ENCODE measurements at regions not wholly inside any gene's neighbourhood (a gene's known extent, or its start where the extent isn't known, plus 50 kb on each side); places are given as distances from the start of the nearest gene placed in this dataset.

DNA sequence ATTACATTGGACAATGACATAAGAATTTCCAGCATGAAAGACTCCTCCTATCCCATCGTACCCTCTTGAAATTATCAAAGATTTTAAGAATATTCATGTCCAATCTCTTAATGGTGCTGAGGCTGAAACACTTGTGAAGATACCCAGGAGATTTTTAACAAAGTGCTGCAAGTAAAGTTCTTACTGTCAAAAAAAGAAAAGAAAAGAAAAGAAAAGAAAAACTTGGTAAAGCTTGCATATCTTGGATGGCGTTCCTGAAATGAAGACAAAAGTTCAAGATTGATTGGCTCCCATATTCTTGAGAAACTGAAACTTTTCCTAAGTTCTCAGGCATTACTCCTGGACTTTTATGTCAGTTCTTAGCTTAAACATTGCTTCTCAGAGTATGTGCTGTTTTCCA, 1010.5 kb upstream of the PIK3C3 start:
- H3K4me3 ChIP-seq (ENCODE audit: low read depth, low read length) = no peak overlapping the region
- H3K27me3 ChIP-seq (ENCODE audit: control insufficient read depth, insufficient read depth, low read length) = no peaks in the 10 kb centered on the region
- DNase-seq (ENCODE audit: low read depth) (no peak), FAIRE-seq (no peak)
- H3K36me3 ChIP-seq (ENCODE audit: control insufficient read depth, insufficient read depth, low read length) = no peaks in the 10 kb centered on the region
- TF ChIP-seq, protein P1, sequence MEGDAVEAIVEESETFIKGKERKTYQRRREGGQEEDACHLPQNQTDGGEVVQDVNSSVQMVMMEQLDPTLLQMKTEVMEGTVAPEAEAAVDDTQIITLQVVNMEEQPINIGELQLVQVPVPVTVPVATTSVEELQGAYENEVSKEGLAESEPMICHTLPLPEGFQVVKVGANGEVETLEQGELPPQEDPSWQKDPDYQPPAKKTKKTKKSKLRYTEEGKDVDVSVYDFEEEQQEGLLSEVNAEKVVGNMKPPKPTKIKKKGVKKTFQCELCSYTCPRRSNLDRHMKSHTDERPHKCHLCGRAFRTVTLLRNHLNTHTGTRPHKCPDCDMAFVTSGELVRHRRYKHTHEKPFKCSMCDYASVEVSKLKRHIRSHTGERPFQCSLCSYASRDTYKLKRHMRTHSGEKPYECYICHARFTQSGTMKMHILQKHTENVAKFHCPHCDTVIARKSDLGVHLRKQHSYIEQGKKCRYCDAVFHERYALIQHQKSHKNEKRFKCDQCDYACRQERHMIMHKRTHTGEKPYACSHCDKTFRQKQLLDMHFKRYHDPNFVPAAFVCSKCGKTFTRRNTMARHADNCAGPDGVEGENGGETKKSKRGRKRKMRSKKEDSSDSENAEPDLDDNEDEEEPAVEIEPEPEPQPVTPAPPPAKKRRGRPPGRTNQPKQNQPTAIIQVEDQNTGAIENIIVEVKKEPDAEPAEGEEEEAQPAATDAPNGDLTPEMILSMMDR (IDR thresholded peaks at IDR 0.05; ENCODE audit: insufficient read depth, low read length, severe bottlenecking) = no peak

DNA sequence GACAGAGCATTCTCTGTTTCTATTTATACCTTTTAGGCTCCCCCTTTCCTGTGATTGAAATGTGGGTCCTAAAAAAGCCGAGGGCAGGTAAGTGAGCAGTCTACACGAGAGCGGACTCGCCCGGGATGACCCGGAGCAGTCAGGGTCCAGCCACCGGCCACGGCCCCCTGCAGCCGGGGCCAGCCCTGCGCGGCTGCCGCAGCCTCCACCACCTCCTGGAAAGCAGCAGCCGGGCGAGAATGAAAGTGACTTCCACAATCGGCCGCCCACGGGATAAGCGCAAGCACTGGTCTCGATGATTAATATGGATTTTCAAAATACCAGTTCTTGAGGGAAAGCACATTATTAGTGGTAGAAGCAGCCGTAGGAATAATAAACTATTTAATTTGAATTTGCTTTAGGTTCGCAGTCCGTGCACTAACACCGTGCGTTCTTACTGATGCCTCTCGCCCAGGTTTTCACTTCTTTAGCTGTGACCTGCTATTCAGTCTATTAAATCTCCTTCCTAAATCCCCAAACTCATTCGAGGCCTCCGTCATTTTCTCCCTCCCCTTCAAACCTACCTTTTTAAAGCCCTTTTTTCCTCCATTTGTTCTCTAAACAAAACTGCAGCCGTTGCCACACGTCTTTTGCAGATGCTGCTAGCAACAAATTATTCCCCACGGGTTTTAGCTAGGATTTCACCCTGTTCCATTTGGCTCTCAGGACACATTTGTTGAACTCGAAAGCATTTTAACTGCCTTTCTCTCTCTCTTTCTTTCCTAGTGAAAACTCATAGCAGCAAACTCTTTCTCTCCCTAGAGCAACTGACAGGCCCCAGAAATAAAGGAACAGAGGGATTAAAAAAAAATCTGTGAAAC, 1015.1 kb upstream of the PIK3C3 start:
- TF ChIP-seq, protein P1 (IDR thresholded peaks at IDR 0.05; ENCODE audit: insufficient read depth, low read length, severe bottlenecking) = no peak
- no peaks in the 10 kb centered on the region for H3K36me3 ChIP-seq (ENCODE audit: control insufficient read depth, insufficient read depth, low read length)
- no peak for DNase-seq (ENCODE audit: low read depth)
- no peak for FAIRE-seq
- no peaks in the 10 kb centered on the region for H3K27me3 ChIP-seq (ENCODE audit: control insufficient read depth, insufficient read depth, low read length)
- no peak overlapping the region for H3K4me3 ChIP-seq (ENCODE audit: low read depth, low read length)

DNA sequence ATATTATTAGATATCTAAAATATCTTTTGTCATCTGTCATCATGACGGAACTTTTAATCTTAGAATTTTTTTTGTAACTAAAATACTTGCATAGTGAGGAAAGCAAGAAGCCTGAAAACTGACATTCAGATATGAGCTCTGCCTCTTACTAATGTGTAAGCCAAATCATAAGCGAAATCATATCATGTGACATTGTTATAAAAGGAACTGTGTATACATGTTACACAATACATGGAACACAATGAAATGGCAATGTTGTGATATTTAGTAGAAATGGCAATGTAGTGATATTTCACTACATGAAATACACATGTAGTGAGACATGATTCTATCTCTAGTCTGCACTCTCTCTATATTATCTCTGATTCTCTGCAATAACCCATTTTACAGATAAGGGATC, 1016.4 kb upstream of the PIK3C3 start:
- DNase-seq (ENCODE audit: low read depth) (no peak), FAIRE-seq (no peak)
- no peak overlapping the region for H3K4me3 ChIP-seq (ENCODE audit: low read depth, low read length)
- H3K36me3 ChIP-seq (ENCODE audit: control insufficient read depth, insufficient read depth, low read length) = no peaks in the 10 kb centered on the region
- TF ChIP-seq, protein P1 (IDR thresholded peaks at IDR 0.05; ENCODE audit: insufficient read depth, low read length, severe bottlenecking) = no peak
- no peaks in the 10 kb centered on the region for H3K27me3 ChIP-seq (ENCODE audit: control insufficient read depth, insufficient read depth, low read length)

DNA sequence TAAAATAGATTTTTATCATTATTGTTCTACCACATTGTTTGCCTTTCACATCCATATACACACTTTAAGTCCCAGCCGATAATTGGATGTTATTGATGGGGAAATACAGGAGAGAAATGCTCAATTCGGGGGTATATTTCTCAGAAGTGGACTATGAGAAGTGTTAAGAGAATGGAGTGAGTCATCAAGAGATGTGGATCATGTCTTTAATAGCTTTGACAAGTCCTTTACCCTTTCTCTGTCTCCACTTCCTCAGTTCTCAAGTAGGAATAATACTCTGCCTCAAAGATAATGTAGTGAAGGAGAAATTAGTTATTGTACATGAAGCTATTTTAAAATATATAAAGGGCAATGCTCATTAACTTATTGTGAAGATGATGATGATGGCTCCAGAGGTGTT, 1017.6 kb upstream of the PIK3C3 start:
- DNase-seq (ENCODE audit: low read depth) = peak; percentile 22
- FAIRE-seq = no peak
- H3K36me3 ChIP-seq (ENCODE audit: control insufficient read depth, insufficient read depth, low read length) = no peaks in the 10 kb centered on the region
- TF ChIP-seq, protein P1 (IDR thresholded peaks at IDR 0.05; ENCODE audit: insufficient read depth, low read length, severe bottlenecking) = no peak
- no peaks in the 10 kb centered on the region for H3K27me3 ChIP-seq (ENCODE audit: control insufficient read depth, insufficient read depth, low read length)
- no peak overlapping the region for H3K4me3 ChIP-seq (ENCODE audit: low read depth, low read length)

DNA sequence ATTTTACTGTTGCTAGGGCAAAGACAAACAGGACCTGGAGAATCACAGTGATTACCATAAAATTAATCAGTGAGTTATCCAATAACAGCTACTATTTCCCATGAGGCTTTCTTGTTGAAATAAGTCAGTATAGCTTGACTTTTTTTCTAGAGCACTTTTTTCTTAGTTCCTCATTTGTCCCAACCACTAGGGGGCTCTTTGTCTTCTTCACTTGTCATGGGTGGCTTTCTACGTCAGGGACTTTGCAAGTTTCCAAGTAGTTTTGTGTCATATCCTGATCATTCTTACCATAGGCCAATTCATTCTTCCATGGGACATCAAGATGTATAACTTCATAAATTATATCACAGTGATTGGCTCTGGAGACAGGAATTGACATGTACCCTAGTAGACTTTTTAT, 1019.6 kb upstream of the PIK3C3 start:
- no peaks in the 10 kb centered on the region for H3K36me3 ChIP-seq (ENCODE audit: control insufficient read depth, insufficient read depth, low read length)
- FAIRE-seq (no peak), DNase-seq (ENCODE audit: low read depth) (peak; percentile 34)
- TF ChIP-seq, protein P1 (IDR thresholded peaks at IDR 0.05; ENCODE audit: insufficient read depth, low read length, severe bottlenecking) = peak; percentile 46
- H3K4me3 ChIP-seq (ENCODE audit: low read depth, low read length) = no peak overlapping the region
- H3K27me3 ChIP-seq (ENCODE audit: control insufficient read depth, insufficient read depth, low read length) = no peaks in the 10 kb centered on the region

DNA sequence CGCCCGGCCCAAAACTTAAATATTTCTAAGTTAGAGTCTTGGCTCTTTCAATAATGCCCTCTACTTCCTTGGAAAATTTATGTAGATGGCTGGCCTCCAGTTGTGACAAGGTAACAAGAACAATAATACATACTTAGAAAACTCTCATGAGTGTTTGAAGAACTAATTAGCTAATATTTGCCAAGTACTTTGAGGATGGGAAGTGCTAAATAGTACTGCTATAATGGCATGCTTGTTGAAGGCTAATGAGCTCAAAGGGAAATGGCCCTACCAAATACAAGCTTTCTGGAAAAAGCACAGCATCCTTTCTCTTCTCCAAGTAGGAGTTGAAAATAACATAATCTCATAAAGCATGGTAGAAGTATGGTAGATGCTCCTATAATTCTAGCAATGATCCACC, 1022.2 kb upstream of the PIK3C3 start:
- FAIRE-seq (no peak), DNase-seq (ENCODE audit: low read depth) (no peak)
- TF ChIP-seq, protein P1 (IDR thresholded peaks at IDR 0.05; ENCODE audit: insufficient read depth, low read length, severe bottlenecking) = no peak
- Histone ChIP-seq H3K27me3 (ENCODE audit: control insufficient read depth, insufficient read depth, low read length) (no peaks in the 10 kb centered on the region), H3K4me3 (ENCODE audit: low read depth, low read length) (no peak overlapping the region), H3K36me3 (ENCODE audit: control insufficient read depth, insufficient read depth, low read length) (no peaks in the 10 kb centered on the region)

All from bronchial epithelial cell (primary cell).